ENCODE measurements at regions not wholly inside any gene's neighbourhood (a gene's known extent, or its start where the extent isn't known, plus 50 kb on each side); places are given as distances from the start of the nearest gene placed in this dataset.

- Histone ChIP-seq H3K9ac (ENCODE audit: low read length) (no peak overlapping the region), H3K4me3 (ENCODE audit: low read length) (no peak overlapping the region), H3K79me2 (replicated peaks; ENCODE audit: insufficient read depth, low read length) (no peaks in the 10 kb centered on the region), H3F3A (ENCODE audit: insufficient read depth, low read length, poor library complexity, severe bottlenecking) (no peaks in the 10 kb centered on the region), H3K9me3 (ENCODE audit: low read length) (no peaks in the 10 kb centered on the region), H3K27me3 (ENCODE audit: insufficient read depth, low read depth, low read length) (no peaks in the 10 kb centered on the region), H3K27ac (ENCODE audit: low read length) (no peak overlapping the region), H3K36me3 (ENCODE audit: insufficient read depth, low read length) (no peaks in the 10 kb centered on the region), H4K20me1 (ENCODE audit: insufficient read depth) (no peaks in the 10 kb centered on the region), H2AFZ (ENCODE audit: low read depth, low read length) (no peak overlapping the region), H3K4me2 (ENCODE audit: low read length) (no peak overlapping the region), H3K9me2 (ENCODE audit: insufficient read depth, low read length) (no peaks in the 10 kb centered on the region)
- TF ChIP-seq MXI1 (conservative IDR thresholded peaks at IDR 0.05; ENCODE audit: poor library complexity, severe bottlenecking) (no peak), TAF1 (IDR thresholded peaks at IDR 0.05; ENCODE audit: low read depth) (no peak), EP300 (conservative IDR thresholded peaks at IDR 0.05; ENCODE audit: poor library complexity, severe bottlenecking) (no peak), RAD21 (conservative IDR thresholded peaks at IDR 0.05) (no peak), SMC3 (conservative IDR thresholded peaks at IDR 0.05; ENCODE audit: poor library complexity) (no peak), CTCF (IDR thresholded peaks at IDR 0.05; ENCODE audit: poor library complexity, severe bottlenecking) (no peak), POLR2AphosphoS5 (IDR thresholded peaks at IDR 0.05) (no peak), EZH2 (IDR thresholded peaks at IDR 0.05; ENCODE audit: borderline replicate concordance, insufficient read depth, low read length, poor library complexity, severe bottlenecking) (no peak)
- TF ChIP-seq, protein P1, sequence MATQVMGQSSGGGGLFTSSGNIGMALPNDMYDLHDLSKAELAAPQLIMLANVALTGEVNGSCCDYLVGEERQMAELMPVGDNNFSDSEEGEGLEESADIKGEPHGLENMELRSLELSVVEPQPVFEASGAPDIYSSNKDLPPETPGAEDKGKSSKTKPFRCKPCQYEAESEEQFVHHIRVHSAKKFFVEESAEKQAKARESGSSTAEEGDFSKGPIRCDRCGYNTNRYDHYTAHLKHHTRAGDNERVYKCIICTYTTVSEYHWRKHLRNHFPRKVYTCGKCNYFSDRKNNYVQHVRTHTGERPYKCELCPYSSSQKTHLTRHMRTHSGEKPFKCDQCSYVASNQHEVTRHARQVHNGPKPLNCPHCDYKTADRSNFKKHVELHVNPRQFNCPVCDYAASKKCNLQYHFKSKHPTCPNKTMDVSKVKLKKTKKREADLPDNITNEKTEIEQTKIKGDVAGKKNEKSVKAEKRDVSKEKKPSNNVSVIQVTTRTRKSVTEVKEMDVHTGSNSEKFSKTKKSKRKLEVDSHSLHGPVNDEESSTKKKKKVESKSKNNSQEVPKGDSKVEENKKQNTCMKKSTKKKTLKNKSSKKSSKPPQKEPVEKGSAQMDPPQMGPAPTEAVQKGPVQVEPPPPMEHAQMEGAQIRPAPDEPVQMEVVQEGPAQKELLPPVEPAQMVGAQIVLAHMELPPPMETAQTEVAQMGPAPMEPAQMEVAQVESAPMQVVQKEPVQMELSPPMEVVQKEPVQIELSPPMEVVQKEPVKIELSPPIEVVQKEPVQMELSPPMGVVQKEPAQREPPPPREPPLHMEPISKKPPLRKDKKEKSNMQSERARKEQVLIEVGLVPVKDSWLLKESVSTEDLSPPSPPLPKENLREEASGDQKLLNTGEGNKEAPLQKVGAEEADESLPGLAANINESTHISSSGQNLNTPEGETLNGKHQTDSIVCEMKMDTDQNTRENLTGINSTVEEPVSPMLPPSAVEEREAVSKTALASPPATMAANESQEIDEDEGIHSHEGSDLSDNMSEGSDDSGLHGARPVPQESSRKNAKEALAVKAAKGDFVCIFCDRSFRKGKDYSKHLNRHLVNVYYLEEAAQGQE (IDR thresholded peaks at IDR 0.05; ENCODE audit: borderline replicate concordance), result no peak
Measured at GRCh38 chr5:93145019-93145418, 436.0 kb downstream of the NR2F1-AS1 start.

GRCh38 chr5:93141969-93142368 lies 439.1 kb downstream of the NR2F1-AS1 start:
- no peak overlapping the region for H3K27ac ChIP-seq (ENCODE audit: low read length)
- H3K27me3 ChIP-seq (ENCODE audit: insufficient read depth, low read depth, low read length), result no peaks in the 10 kb centered on the region
- H3K36me3 ChIP-seq (ENCODE audit: insufficient read depth, low read length), result no peaks in the 10 kb centered on the region
- no peak overlapping the region for H2AFZ ChIP-seq (ENCODE audit: low read depth, low read length)
- H3K4me2 ChIP-seq (ENCODE audit: low read length), result no peak overlapping the region
- no peak overlapping the region for H3K9ac ChIP-seq (ENCODE audit: low read length)
- no peaks in the 10 kb centered on the region for H4K20me1 ChIP-seq (ENCODE audit: insufficient read depth)
- H3K9me2 ChIP-seq (ENCODE audit: insufficient read depth, low read length), result no peaks in the 10 kb centered on the region
- H3F3A ChIP-seq (ENCODE audit: insufficient read depth, low read length, poor library complexity, severe bottlenecking), result no peaks in the 10 kb centered on the region
- no peaks in the 10 kb centered on the region for H3K9me3 ChIP-seq (ENCODE audit: low read length)
- H3K79me2 ChIP-seq (replicated peaks; ENCODE audit: insufficient read depth, low read length), result no peaks in the 10 kb centered on the region
- H3K4me3 ChIP-seq (ENCODE audit: low read length), result no peak overlapping the region
- TF ChIP-seq RAD21 (conservative IDR thresholded peaks at IDR 0.05) (no peak), SMC3 (conservative IDR thresholded peaks at IDR 0.05; ENCODE audit: poor library complexity) (no peak), EP300 (conservative IDR thresholded peaks at IDR 0.05; ENCODE audit: poor library complexity, severe bottlenecking) (no peak), POLR2AphosphoS5 (IDR thresholded peaks at IDR 0.05) (no peak), TAF1 (IDR thresholded peaks at IDR 0.05; ENCODE audit: low read depth) (no peak)
- TF ChIP-seq, protein P1 (IDR thresholded peaks at IDR 0.05; ENCODE audit: borderline replicate concordance), result no peak
